LNCAP (cell line): ENCODE measurements at regions not wholly inside any gene's neighbourhood (a gene's known extent, or its start where the extent isn't known, plus 50 kb on each side); places are given as distances from the start of the nearest gene placed in this dataset.

ENCODE experiments used
- TF ChIP-seq, protein P1 (sequence below): fragments of 450-650 bp; IDR thresholded peaks from 2 replicates; pipeline ENCODE4 v1.5.1; 2017; ENCODE audit warnings: mild to moderate bottlenecking

DNA sequence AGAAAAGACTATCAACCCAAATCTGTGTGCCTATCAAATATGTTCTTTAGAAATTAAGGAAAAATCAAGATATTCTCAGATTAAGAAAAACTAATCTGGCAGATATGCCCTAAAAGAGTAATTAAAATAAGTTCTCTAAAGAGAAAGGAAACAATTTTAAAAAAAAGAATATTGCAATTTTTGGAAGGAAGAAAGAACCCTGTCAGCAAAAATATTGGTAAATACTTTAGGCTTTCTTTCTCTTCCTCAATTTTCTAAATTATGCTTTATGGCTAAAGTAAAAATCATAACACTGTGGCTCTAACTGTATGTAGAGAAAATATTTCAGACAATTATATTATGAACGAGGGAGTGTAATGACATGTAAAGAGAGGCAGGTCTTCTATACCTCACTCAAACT is 691.3 kb upstream of the PTBP2 start:
- TF ChIP-seq, protein P1, sequence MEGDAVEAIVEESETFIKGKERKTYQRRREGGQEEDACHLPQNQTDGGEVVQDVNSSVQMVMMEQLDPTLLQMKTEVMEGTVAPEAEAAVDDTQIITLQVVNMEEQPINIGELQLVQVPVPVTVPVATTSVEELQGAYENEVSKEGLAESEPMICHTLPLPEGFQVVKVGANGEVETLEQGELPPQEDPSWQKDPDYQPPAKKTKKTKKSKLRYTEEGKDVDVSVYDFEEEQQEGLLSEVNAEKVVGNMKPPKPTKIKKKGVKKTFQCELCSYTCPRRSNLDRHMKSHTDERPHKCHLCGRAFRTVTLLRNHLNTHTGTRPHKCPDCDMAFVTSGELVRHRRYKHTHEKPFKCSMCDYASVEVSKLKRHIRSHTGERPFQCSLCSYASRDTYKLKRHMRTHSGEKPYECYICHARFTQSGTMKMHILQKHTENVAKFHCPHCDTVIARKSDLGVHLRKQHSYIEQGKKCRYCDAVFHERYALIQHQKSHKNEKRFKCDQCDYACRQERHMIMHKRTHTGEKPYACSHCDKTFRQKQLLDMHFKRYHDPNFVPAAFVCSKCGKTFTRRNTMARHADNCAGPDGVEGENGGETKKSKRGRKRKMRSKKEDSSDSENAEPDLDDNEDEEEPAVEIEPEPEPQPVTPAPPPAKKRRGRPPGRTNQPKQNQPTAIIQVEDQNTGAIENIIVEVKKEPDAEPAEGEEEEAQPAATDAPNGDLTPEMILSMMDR = no peak

DNA sequence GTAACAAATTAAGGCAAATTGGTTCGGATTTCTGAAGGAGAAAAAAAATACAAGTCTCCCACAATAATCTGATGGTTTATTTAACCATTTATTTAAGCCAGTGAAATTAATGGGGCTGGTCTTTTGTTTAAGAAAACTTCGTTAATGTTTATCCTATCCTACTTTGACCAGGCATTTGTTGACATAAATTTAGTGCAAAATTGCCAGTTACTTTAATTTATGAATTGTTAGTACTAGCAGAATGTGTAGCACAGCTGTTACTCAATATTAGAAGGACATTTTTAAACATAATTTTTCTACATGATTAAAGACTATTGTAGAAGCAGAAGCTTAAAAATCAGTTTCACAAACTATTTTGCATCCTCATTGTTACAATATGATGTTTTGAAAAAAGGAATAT is 687.6 kb upstream of the PTBP2 start:
- TF ChIP-seq, protein P1 = no peak

DNA sequence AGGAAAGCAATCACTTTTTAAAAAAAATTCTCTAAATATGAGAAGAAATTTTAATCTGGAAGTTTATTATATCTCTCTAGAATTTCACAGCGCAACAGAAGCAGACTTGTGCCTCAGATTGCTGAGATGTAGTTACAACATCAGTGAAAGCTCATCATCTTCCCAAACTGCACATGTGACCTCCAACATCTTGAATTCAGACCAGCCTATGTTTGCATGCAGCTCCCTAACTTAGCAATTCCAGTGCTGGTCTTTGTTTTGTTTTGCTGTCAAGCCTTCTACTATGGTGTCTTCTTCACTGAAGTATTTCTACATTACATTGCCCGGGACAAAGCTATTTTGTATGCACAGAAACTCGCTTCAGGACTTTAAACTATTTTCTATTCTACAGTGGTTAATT is 684.8 kb upstream of the PTBP2 start:
- TF ChIP-seq, protein P1 = no peak

DNA sequence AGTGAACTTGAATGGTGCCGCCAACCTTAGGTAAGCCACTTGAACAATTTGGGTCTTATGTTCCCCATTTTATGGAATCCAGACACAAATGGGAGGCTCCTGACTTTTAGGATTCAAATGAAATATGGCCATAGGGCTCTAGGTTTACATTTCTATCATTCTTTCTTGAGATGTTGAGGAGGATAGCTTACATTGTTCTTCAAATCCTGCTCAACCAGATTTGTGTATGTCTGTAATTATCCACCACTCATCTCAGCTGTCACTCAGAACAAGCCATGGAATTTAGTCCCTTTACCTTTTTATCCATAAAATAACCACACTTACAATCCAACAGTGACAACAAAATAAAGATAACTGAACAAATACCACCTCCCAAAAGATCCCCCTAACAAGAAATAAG is 682.9 kb upstream of the PTBP2 start:
- TF ChIP-seq, protein P1 = no peak

DNA sequence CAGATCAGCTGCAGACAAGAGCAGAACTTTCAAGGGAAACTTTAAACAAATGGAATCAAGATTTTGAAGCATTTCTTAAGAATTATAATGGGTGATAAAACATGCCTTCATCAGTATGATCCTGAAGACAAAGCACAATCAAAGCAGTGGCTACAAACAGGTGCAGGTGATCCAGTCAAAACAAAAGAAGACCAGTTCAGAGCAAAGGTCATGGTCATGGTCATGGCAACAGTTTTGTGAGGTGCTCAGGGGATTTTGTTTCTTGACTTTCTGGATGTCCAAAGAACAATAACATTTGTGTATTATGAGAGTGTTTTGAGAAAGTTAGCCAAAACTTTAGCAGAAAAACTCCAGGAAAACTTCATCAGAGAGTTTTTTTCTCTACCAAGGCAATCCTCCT is 681.7 kb upstream of the PTBP2 start:
- TF ChIP-seq, protein P1 = no peak

DNA sequence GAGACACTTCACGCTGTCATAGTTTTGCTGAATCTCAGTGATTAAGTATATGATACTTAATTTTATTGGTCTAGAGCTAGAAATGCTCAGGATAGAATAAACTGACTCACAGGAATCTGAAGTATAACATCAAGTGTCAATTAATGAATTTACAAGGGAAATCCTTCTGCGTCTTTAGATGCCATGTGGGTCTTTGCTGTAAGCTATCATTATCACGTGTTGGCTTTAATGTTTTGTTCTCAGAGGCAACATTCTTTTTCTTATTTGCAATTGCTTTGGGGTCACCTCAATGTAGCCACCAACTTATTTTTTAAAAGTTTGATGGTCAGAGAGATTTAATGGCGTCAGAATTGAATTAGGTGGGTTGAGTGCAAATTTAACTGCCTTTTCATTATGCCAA is 680.1 kb upstream of the PTBP2 start:
- TF ChIP-seq, protein P1 = no peak

DNA sequence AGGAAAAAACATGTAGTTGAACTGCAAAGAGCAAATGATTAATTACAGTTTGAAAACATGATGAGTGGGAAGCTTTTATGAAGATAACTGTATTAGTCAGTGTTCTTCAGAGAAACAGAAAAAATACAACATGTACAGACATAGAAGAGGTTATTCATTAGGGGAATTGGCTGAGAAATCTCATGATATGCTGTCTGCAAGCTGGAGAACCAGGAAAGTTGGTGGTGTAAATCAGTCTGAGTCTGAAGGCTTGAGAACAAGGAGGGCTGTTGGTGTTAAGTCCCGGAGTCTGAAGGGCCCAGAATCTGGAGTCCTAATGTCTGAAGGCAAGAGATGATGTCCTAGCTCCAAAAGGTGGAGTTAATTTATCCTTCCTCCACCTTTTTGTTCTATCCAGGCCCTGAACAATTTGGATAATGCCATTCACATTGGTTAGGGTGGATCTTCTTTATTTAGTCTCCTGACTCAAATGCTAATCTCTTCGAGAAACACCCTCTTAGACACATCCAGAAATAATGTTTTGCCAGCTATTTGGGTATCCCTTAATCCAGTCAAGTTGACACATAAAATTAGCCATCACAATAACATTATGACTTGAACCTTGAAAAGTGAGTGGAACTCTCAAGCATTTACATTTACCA is 672.9 kb upstream of the PTBP2 start:
- TF ChIP-seq, protein P1 = no peak

DNA sequence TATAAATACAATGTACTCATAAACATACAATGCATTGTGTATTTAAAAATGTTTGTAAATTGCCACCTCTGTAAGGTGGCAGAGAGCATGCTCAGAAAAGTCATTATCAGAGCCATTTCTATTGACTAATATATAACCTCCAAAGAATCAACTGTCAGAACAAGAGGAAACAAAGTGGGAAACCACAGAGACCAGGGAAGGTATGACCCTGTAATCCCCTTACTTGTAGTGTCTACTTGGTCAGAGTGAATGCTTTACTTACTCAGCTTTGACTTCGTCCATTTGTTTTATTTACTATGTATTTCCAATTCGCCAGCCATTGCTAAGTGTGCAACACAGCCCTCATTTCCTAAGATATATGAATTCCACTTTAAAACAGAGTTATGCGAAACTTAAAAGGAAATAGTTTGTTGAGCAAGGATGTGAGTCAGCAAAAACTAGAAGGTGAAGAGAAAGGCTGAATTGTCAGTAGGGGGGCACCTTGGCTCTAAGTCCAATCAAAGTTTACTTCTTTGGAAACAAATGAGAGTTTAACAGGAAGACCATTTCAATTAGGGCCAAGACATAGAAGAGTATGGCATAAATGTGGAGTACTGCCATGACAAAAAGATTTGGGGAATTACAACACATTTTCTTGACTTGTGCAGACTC is 671.7 kb upstream of the PTBP2 start:
- TF ChIP-seq, protein P1 = no peak
